Left ventricle myocardium superior (tissue), 1 donor: ENCODE measurements at regions not wholly inside any gene's neighbourhood (a gene's known extent, or its start where the extent isn't known, plus 50 kb on each side); places are given as distances from the start of the nearest gene placed in this dataset.

Experiments used
- ATAC-seq: fragments of 200-7000 bp; cut with Tn5 transposase; one replicate; pipeline ENCODE4 v1.9.1; 2020; ENCODE audit warnings: mild to moderate bottlenecking, moderate library complexity
- DNase-seq: peaks from one replicate; pipeline ENCODE4 v3.0.0-alpha.2; 2020
- intact Hi-C: fragments of 100-400 bp; cut with micrococcal nuclease; formaldehyde crosslinking; loops from one replicate; pipeline ENCODE4 v1.11.0; 2022
- donor health status: DM: no; HTN: yes; CAD: no; lungs with severe emphysema.

GRCh38 chr7:109076396-109076972 is 506.8 kb downstream of the DNAJB9 start:
- intact Hi-C loops: no loop called here
- DNase-seq (no peak), ATAC-seq (no peak)

DNA sequence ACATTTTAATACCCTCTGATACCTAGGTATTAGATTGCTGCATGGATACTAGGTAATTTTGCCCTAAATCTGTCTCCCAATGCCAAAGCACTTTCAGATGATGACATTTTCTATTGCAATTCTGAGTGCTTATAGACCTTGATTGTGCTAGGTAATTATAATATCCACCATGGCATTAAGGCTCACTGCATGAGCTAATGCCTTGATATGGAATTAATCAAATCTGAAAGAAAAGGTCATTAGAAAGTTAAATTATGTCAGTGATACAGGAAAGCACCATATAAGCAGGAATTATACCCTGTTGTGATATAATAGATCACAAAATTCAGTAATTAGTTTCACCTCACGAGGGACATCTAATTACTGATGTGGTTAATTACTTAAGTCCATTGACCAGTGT is 521.4 kb downstream of the DNAJB9 start:
- intact Hi-C loops: no loop called here
- DNase-seq: no peak
- no peak for ATAC-seq

GRCh38 chr7:109092268-109092667 is 522.6 kb downstream of the DNAJB9 start:
- intact Hi-C loops: no loop called here
- DNase-seq: no peak
- no peak for ATAC-seq

DNA sequence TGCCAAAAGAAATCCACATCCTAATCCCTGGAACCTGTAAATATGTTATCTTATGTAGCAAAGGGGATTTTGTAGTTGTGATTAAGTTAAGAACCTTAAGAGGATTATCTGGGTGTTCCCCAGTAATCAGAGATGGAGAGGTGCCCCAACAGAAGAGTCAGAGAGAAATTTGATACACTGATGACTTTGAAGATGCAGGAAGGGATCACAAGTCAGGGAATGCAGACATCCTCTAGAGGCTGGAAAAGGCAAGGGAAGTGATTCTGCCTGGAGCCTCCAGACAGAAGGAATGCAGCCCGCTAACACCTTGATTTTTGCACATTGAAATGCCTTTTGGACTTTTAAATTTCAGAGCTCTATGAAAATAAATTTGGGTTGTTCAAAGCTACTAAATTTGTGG is 531.7 kb downstream of the DNAJB9 start:
- intact Hi-C loops: no loop called here
- DNase-seq (no peak), ATAC-seq (no peak)

DNA sequence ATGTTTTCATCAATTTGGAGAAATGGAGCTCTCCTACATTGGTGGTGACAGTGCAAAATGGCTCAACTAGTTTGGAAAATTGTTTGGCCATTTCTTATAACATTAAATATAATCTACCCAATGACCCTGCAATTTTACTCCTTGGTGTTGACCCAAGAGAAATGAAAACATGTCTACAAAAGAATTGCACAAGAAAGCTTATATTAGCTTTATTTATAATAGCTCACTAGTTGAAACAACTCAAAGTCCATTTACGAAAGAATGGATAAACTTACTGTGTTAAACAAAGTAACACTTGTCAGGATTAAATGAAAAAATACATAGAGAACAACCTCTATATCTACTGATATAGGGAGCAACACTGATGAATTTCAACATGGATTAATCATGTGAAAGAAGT is 539.9 kb downstream of the DNAJB9 start:
- intact Hi-C loops: no loop called here
- DNase-seq (no peak), ATAC-seq (no peak)

DNA sequence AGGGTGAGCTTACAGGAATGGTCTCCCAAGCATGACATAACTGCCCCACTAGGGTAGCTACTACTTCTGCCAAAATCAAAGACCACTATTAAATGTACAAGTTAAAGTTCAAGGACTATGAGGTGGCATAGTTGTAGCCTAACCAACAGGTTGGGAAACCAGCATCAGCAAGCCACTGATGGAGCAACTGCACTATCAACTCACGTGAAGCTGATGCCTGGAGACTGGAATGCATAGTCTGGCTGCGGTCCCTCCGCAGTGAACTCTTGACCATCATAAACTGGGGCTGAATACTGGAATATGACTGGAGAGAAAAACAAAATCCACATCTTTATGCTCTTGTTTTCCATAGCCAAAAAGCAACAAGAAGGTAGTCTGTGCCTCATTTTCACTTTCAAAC is 541.4 kb downstream of the DNAJB9 start:
- DNase-seq (no peak), ATAC-seq (no peak)
- intact Hi-C loops: no loop called here

DNA sequence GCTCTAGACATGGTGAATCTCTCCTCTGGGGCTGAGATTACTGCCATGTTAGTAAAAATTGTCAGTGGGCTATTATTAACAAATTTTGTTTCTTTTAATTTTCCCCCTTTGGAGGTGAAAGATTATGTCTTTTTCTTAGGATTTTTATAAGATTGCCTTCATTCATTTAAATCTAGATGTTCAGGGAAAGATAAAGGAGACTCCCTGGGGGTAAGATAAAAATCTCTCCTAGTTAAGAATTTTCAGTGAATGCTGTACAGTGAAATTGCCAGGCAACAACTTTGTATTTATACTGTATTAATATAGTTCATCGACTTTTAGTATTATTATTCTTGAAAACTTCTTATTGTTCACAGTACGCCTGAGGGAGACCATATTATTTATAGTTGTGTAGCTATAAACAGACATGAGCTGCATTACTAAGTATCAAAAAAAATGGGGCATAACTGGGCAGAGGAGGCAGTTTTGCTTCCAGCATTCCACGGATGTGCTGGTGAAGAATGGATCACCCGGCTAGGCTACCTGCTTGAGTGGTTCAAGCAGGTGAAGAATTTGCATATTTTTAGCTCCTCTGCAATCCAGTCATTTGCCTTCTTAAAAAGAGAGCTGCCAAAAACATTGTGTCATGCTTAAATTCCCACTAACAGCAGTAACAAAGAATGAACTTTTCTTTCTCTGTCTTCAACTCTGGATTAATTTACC is 552.1 kb downstream of the DNAJB9 start:
- intact Hi-C loops: no loop called here
- ATAC-seq: no peak
- no peak for DNase-seq

DNA sequence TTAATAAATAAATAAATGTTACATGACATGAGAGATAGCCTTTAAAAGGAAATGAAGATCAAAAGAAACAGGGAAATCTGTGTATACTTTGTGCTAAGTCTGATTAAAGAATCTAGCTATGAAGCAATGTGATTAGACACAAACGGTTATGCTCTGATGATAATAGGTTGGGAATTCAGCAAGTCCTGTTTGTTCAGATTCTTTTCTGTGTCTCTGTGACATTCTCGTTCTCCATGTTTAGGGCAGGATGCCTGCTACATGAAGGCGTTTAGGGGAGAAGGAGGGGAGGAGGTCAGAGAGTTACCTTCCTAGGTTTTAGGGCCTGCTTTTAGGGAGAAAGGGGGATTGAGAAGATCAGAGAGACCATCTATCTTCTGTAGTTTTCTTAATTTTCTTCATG is 555.3 kb downstream of the DNAJB9 start:
- intact Hi-C loops: no loop called here
- no peak for DNase-seq
- no peak for ATAC-seq

DNA sequence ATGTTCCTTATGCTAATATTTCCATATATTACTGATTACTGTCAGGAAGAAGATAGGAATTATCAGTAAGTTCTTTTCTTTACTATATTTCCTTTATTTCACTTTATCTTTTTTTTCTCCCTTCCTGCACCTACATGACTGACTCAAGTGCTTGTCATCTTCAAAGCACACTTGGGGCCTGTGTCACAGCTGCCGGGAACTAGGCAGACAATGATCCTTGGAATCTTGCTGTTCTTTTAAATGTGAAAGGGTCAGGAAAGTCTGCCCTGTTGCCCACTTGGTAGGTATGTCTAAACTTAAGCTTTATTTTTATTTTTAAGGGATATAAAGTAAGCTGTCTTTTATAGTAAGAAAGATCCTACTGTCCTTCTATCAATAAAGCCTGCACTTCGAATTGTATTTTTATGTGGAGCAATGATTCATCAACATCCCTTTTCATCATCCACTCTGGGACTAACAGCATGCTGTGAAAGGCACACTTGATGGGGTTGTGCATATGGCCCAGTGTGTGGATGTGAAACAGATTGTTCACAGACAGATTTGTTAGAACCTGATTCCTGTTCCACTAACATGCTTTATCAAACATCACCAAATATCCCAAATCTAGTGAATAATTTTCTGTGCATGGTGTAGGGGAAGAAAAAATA is 556.9 kb downstream of the DNAJB9 start:
- intact Hi-C loops: no loop called here
- ATAC-seq: no peak
- DNase-seq: no peak

DNA sequence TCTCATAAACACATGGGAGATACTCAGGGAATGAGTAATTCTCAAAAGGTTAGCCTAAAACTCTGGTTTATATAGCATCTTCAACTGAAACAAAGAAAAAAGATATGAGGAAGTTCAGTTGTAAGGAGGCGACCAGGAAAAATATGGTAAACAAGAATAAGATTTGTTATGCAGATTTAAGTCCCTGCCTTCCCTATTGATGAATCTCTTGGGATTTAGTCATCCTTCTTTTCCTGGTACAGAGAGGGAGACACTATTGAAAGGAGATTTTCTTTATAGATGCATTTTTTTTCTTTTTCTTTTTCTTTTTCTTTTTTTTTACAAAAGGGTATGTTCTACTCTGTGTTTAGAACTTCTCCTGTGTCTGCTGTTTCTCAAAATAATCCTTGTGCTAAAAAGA is 557.5 kb downstream of the DNAJB9 start:
- intact Hi-C loops: no loop called here
- ATAC-seq: no peak
- no peak for DNase-seq

DNA sequence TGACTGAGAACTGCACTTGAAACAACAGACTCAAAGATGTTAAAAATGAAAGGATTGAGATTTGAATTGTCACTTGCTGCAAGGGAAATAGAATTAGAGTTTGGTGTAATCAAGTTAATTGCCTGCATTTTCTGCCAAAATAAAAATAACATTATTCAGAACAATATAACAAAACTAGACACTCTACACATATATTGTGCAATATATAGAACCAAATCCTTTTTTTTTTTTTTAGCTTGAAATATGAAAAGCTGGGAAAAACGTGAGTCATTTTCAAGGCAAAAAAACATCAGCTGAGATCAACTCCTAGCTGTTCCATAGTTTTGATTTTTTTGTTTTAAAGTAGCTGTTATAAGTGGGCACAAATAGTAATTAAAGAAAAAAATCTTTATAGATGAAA is 561.5 kb downstream of the DNAJB9 start:
- intact Hi-C loops: no loop called here
- DNase-seq: no peak
- ATAC-seq: no peak

DNA sequence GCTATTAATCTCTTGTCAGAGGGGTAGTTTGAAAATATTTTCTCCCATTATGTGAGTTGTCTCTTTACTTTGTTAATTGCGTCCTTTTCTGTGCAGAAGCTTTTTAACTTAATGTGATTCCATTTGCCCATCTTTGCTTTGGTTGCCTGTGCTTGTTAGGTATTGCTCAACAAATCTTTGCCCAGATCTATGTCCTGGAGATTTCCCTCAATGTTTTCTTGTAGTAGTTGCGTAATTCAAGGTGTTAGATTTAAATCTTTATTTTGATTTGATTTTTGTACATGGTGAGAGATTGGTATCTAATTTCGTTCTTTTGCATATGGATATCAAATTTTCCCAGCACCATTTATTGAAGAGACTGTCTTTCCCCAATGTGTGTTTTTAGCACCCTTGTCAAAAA is 567.2 kb downstream of the DNAJB9 start:
- intact Hi-C loops: no loop called here
- no peak for ATAC-seq
- DNase-seq: no peak

DNA sequence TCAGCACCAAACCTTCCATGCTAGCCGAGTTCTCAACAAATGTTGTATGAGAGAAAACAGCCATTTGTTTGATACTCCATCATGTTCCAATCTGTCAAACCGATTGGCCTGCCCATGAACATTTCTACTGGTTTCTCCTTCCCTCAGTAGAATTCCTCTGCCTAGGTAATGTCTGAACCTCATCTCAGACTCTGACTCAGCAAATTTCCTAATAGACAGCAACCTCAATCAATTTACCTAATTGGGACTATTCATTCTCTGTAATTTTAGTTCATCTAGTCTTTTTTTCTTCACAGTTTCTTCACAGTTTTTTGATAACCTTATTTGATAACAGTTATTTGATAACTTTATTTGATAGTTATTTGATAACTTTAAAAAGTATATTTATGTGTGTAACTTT is 585.1 kb downstream of the DNAJB9 start:
- intact Hi-C loops: no loop called here
- no peak for DNase-seq
- ATAC-seq: no peak

DNA sequence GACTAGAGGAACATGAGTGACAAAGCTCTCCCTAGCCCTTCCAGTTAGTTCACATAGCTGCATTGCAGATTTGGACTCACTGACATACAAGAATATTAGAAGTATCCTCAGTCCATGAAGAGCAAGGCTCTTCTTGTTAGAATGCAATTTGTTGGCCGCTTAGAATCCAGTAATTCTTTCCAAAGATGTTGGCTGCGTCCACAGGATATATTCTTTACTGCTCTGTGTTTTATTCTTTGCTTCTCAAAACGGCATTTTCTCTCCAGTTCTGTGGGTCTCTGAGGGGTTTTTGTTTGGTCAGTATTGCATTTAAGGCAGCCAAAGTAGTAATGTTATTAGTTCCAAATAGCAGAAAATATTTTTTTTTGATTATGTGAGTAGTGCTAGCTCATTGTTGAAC is 588.6 kb downstream of the DNAJB9 start:
- ATAC-seq (no peak), DNase-seq (no peak)
- intact Hi-C loops: no loop called here

- no peak for DNase-seq
- intact Hi-C loops: no loop called here
- ATAC-seq: no peak
These were observed 607.0 kb downstream of the DNAJB9 start for GRCh38 chr7:109176661-109177060.

DNA sequence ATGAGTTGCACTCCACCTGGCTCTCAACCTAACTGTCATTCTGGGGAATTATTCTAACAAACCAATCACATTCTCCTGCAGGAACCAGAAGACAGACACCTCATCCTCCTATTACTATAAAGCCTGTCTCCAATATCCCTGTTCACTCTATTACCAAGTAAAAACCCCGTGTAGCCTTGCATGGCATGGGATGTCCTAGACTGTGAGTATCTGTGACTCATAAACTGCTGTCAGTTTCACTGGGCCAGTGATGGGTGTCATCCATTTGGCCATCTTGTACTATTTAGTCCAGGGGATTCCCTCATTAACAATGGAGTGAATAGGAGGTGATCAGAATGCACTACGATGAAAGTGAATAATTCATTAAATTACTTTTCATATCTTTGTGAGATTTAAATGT is 608.7 kb downstream of the DNAJB9 start:
- ATAC-seq (no peak), DNase-seq (no peak)
- intact Hi-C loops: no loop called here

GRCh38 chr7:109179601-109180000 is 609.9 kb downstream of the DNAJB9 start:
- intact Hi-C loops: no loop called here
- no peak for DNase-seq
- no peak for ATAC-seq

DNA sequence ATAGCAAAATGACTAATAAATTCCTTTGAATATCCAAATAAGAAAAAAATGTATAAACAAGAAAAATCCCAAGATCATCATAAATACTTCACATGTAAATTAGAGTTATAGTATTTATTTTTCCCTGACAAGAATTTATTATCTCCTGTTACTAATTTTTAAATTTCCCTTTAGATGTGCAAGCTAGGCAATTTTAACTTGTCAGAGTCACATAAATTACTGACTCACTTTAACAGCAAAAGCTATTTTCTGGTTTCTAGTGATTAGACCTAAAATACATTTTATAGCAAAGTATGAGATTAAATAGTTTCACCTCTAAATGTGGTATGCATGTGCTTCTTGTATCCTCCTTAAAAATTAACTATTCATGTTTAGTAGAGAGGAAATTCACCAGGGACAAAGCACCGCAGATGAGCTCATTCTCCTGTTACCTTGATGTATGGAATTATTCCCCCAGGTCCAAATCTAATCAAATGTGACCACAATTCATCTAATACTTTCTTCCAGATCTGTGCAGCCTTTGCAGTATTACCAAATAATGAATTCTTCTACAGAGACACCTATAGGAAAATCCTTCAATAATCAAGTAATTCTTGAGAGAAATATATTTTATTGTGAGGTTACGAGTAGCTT is 621.2 kb downstream of the DNAJB9 start:
- intact Hi-C loops: no loop called here
- DNase-seq (no peak), ATAC-seq (no peak)

- intact Hi-C loops: no loop called here
- ATAC-seq (no peak), DNase-seq (no peak)
These were observed 636.5 kb downstream of the DNAJB9 start for GRCh38 chr7:109206196-109206595.

- ATAC-seq: no peak
These were observed 643.4 kb downstream of the DNAJB9 start for GRCh38 chr7:109213081-109213480.

DNA sequence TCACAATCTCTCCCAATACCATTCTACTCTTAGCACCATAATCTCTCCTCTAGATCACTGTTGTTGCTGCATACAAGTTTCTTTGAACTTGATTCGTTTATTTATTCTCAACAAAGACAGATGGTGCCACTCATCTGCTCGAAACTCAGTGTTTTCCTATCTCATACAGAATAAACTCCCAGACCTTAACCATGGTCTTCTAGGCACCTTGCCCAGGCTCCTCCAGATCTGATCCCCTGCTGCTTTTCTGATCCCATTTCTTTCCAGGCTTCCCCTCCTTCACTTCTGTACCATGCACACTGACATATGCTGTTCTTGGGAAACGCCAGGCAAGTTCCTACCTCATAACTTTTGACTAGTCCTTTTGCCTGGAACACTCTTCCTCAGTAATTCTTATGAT is 645.7 kb downstream of the DNAJB9 start:
- DNase-seq (no peak), ATAC-seq (no peak)
- intact Hi-C loops: no loop called here

More at GRCh38 chr7:109213081-109213480, 643.4 kb downstream of the DNAJB9 start:
- no peak for DNase-seq
- intact Hi-C loops: no loop called here
